Kidney tubule cell (primary cell): ENCODE measurements at regions not wholly inside any gene's neighbourhood (a gene's known extent, or its start where the extent isn't known, plus 50 kb on each side); places are given as distances from the start of the nearest gene placed in this dataset.
"Not testable (repeated sequence)": the region's sequence is repeated elsewhere in the genome, so short reads cannot be mapped to it uniquely, and the experiment has no call there.

Experiments used
- DNase-seq: peaks from one replicate; pipeline ENCODE4 v3.0.0-alpha.2; 2018; ENCODE audit warnings: low spot score

- no peak for DNase-seq
Observed at GRCh38 chr3:118559286-118559685, 475.4 kb downstream of the IGSF11 start.

- no peak for DNase-seq
Observed at GRCh38 chr3:118564800-118565199, 469.8 kb downstream of the IGSF11 start.

- no peak for DNase-seq
Observed at GRCh38 chr3:118573912-118574311, 460.7 kb downstream of the IGSF11 start.

GRCh38 chr3:118577055-118577777 lies 457.4 kb downstream of the IGSF11 start:
- DNase-seq: no peak

- DNase-seq: no peak
Observed at GRCh38 chr3:118578559-118578958, 456.1 kb downstream of the IGSF11 start.

GRCh38 chr3:118587037-118587741 lies 447.5 kb downstream of the IGSF11 start:
- no peak for DNase-seq

- DNase-seq: no peak
Observed at GRCh38 chr3:118587847-118588246, 446.8 kb downstream of the IGSF11 start.

GRCh38 chr3:118593277-118593670 lies 441.4 kb downstream of the IGSF11 start:
- DNase-seq: no peak

GRCh38 chr3:118597184-118597583 lies 437.5 kb downstream of the IGSF11 start:
- DNase-seq: no peak

GRCh38 chr3:118607915-118608820 lies 426.5 kb downstream of the IGSF11 start:
- no peak for DNase-seq

- no peak for DNase-seq
Observed at GRCh38 chr3:118618247-118619040, 416.2 kb downstream of the IGSF11 start.

- no peak for DNase-seq
Observed at GRCh38 chr3:118626453-118626852, 408.2 kb downstream of the IGSF11 start.

GRCh38 chr3:118628704-118629341 lies 405.8 kb downstream of the IGSF11 start:
- DNase-seq: peak; percentile 56

GRCh38 chr3:118629821-118630220 lies 404.8 kb downstream of the IGSF11 start:
- DNase-seq: no peak

GRCh38 chr3:118635711-118636110 lies 398.9 kb downstream of the IGSF11 start:
- DNase-seq: no peak

GRCh38 chr3:118636841-118637240 lies 397.8 kb downstream of the IGSF11 start:
- DNase-seq: peak; percentile 7

GRCh38 chr3:118637846-118638245 lies 396.8 kb downstream of the IGSF11 start:
- DNase-seq: peak; percentile 10

GRCh38 chr3:118641608-118642007 lies 393.0 kb downstream of the IGSF11 start:
- DNase-seq: peak; percentile 10

GRCh38 chr3:118671192-118671591 lies 363.5 kb downstream of the IGSF11 start:
- DNase-seq: no peak

- DNase-seq: no peak
Observed at GRCh38 chr3:118675305-118675704, 359.3 kb downstream of the IGSF11 start.

- DNase-seq: not testable (repeated sequence)
Observed at GRCh38 chr3:118678663-118679062, 356.0 kb downstream of the IGSF11 start.
